ENCODE measurements at regions not wholly inside any gene's neighbourhood (a gene's known extent, or its start where the extent isn't known, plus 50 kb on each side); places are given as distances from the start of the nearest gene placed in this dataset.

- TF ChIP-seq ARNT (IDR thresholded peaks at IDR 0.05) (no peak), FOXM1 (IDR thresholded peaks at IDR 0.05; ENCODE audit: borderline replicate concordance) (no peak), LEF1 (IDR thresholded peaks at IDR 0.05; ENCODE audit: borderline replicate concordance) (no peak), NFRKB (IDR thresholded peaks at IDR 0.05) (no peak), SP1 (IDR thresholded peaks at IDR 0.05) (no peak), CTBP1 (IDR thresholded peaks at IDR 0.05; ENCODE audit: borderline replicate concordance) (no peak), FOXK2 (IDR thresholded peaks at IDR 0.05) (no peak), FOXA1 (IDR thresholded peaks at IDR 0.05) (no peak), PKNOX1 (IDR thresholded peaks at IDR 0.05) (no peak), ELF4 (IDR thresholded peaks at IDR 0.05) (no peak), TARDBP (IDR thresholded peaks at IDR 0.05) (no peak), L3MBTL2 (conservative IDR thresholded peaks at IDR 0.05) (no peak)
These were observed 1387.5 kb upstream of the EYS start for GRCh38 chr6:67094431-67094946.
